Peyer's patch (tissue), 4 donors: ENCODE measurements at regions not wholly inside any gene's neighbourhood (a gene's known extent, or its start where the extent isn't known, plus 50 kb on each side); places are given as distances from the start of the nearest gene placed in this dataset.

Experiments
- DNase-seq, 3 donors: peaks; one replicate each; pipeline ENCODE4 v3.0.0-alpha.2; 2017 to 2019
- H3K27ac ChIP-seq, 4 donors: fragments of 200-600 bp; sonication (generic); one replicate each; pipeline ENCODE4 v1.5.1; 2016 to 2019
- H3K27me3 ChIP-seq, 2 donors: fragments of 200-600 bp; sonication (generic); one replicate each; pipeline ENCODE4 v1.5.1; 2019
- H3K36me3 ChIP-seq, 3 donors: fragments of 200-600 bp; sonication (generic); one replicate each; pipeline ENCODE4 v1.5.1; 2016 to 2019
- H3K4me1 ChIP-seq, 4 donors: fragments of 200-600 bp; sonication (generic); one replicate each; pipeline ENCODE4 v1.5.1; 2016 to 2019
- H3K4me3 ChIP-seq, 4 donors: fragments of 200-600 bp; sonication (generic); 1 replicate in 3 of 4; 2 replicates in 1 of 4; pipeline ENCODE4 v1.5.1; 2016 to 2019; ENCODE audit warnings: mild to moderate bottlenecking in 1 of 4
- H3K9me3 ChIP-seq, 4 donors: fragments of 200-600 bp; sonication (generic); one replicate each; pipeline ENCODE4 v1.5.1; 2016 to 2019; ENCODE audit warnings: mild to moderate bottlenecking in 1 of 4
- CTCF ChIP-seq, 6 experiments: fragments of 450-650 bp in 4 of 6; fragments of 200-600 bp in 2 of 6; sonication (generic) in 1 of 6; IDR thresholded peaks; one replicate each; pipeline ENCODE4 v1.5.1; 2017 to 2019; ENCODE audit warnings: antibody characterized with exemption in 6 of 6, mild to moderate bottlenecking in 3 of 6, moderate library complexity in 1 of 6
- POLR2A ChIP-seq, 2 donors: fragments of 450-650 bp; IDR thresholded peaks; one replicate each; pipeline ENCODE4 v1.5.1; 2017; ENCODE audit warnings: antibody characterized with exemption in 2 of 2, mild to moderate bottlenecking in 2 of 2, moderate library complexity in 2 of 2

DNA sequence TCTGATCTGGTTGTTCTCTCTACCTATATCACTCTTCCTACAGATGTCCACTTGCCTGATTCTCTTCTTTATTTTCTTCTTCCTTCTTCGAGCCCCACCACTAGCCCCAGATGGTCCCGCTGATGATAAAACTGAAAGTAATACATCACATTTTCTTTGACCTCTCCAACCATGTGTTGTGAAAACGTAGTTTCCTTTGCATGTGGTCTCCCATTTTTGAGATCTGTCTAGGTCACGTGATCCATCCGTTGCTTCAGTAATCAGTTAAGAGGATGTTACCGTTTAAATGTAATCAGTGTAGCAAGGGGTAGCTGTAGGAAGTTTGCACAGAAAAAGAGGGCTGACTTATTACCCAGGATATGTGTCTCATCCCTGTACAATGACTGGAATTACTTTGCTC lies 426.3 kb upstream of the TLE4 start:
- H3K27ac ChIP-seq: no peak overlapping the region
- no peaks in the 10 kb centered on the region for H3K9me3 ChIP-seq
- no peaks in the 10 kb centered on the region for H3K27me3 ChIP-seq
- no peaks in the 10 kb centered on the region for H3K36me3 ChIP-seq
- no peak overlapping the region for H3K4me3 ChIP-seq
- DNase-seq: no peak
- H3K4me1 ChIP-seq: no peaks in the 10 kb centered on the region
- TF ChIP-seq CTCF (IDR thresholded peaks at IDR 0.05): no peak
- TF ChIP-seq POLR2A (IDR thresholded peaks at IDR 0.05): no peak

- no peak for DNase-seq
- Histone ChIP-seq H3K9me3 (no peaks in the 10 kb centered on the region), H3K27ac (no peak overlapping the region), H3K4me1 (no peaks in the 10 kb centered on the region), H3K36me3 (no peaks in the 10 kb centered on the region), H3K4me3 (no peak overlapping the region), H3K27me3 (no peaks in the 10 kb centered on the region)
- TF ChIP-seq POLR2A (IDR thresholded peaks at IDR 0.05) (no peak), CTCF (IDR thresholded peaks at IDR 0.05) (no peak)
These were observed 422.2 kb upstream of the TLE4 start for GRCh38 chr9:79149585-79149984.

DNA sequence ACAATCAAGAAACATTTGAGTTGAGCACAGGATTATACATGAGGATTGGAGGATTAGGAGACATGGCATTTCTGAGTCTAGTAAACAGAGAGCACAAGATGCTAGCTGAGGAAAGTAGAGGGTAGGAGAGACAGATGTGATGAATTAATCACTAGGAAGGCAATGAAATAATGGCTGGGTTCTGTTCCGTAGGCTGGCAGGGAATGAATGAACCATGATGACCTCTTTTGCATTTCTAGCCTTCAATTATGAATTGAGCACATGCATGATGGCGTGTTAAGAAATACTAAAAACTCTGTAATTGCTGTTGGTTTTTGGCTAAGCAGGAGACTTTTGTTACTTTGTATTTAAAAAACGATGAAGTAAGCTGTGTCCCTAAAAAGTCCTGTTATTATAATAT lies 420.0 kb upstream of the TLE4 start:
- H3K9me3 ChIP-seq: no peaks in the 10 kb centered on the region
- H3K36me3 ChIP-seq: no peaks in the 10 kb centered on the region
- H3K27me3 ChIP-seq: no peaks in the 10 kb centered on the region
- H3K27ac ChIP-seq: no peak overlapping the region
- TF ChIP-seq POLR2A (IDR thresholded peaks at IDR 0.05): no peak
- TF ChIP-seq CTCF (IDR thresholded peaks at IDR 0.05): no peak
- H3K4me3 ChIP-seq: no peak overlapping the region
- DNase-seq: no peak
- no peaks in the 10 kb centered on the region for H3K4me1 ChIP-seq

DNA sequence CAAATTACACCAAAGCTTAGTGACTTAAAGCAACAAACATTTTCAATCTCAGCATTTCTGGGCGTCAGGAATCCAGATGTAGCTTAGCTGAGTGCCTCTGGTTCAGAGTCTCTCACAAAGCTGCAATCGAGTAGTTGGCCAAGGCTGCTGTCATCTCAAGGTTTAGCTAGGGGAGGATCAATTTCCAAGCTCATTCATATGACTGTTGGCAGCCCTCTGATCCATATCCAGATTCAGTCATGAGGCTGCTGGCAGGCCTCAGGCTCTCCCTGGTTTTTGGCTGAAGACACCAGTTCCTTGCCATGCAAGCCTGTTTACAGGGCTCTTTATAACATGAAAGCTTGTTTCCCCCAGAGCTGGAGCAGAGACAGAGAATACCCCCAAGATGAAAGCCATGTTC lies 419.5 kb upstream of the TLE4 start:
- Histone ChIP-seq H3K36me3 (no peaks in the 10 kb centered on the region), H3K4me1 (no peaks in the 10 kb centered on the region), H3K27ac (no peak overlapping the region), H3K4me3 (no peak overlapping the region), H3K9me3 (no peaks in the 10 kb centered on the region), H3K27me3 (no peaks in the 10 kb centered on the region)
- TF ChIP-seq POLR2A (IDR thresholded peaks at IDR 0.05) (no peak), CTCF (IDR thresholded peaks at IDR 0.05) (no peak)
- DNase-seq: no peak

DNA sequence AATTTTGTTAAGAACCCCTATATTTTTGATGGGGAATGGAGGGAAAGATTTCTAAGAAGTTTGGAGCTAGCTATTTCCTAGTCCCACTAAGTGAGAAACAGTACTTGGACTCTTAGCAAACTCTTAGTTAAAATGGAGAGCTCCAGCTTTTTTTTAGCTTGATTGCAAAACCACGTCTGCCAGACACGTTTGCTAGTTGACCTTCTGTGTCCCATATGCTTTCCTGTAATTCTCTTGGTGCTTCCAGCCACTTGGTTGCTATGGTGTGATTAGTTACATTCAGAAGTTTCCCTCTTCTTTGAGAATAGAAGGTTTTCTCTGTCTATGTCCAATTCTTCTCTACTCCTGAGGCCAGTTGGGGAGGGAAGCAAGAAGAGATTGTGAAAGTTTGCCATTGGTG lies 417.0 kb upstream of the TLE4 start:
- H3K9me3 ChIP-seq: no peaks in the 10 kb centered on the region
- no peaks in the 10 kb centered on the region for H3K27me3 ChIP-seq
- H3K36me3 ChIP-seq: no peaks in the 10 kb centered on the region
- H3K27ac ChIP-seq: no peak overlapping the region
- H3K4me3 ChIP-seq: no peak overlapping the region
- TF ChIP-seq CTCF (IDR thresholded peaks at IDR 0.05) (no peak), POLR2A (IDR thresholded peaks at IDR 0.05) (no peak)
- DNase-seq: no peak
- no peaks in the 10 kb centered on the region for H3K4me1 ChIP-seq

- H3K4me1 ChIP-seq: no peaks in the 10 kb centered on the region
- H3K36me3 ChIP-seq: no peaks in the 10 kb centered on the region
- H3K27me3 ChIP-seq: no peaks in the 10 kb centered on the region
- H3K4me3 ChIP-seq: no peak overlapping the region
- H3K9me3 ChIP-seq: no peaks in the 10 kb centered on the region
- no peak for DNase-seq
- no peak overlapping the region for H3K27ac ChIP-seq
- TF ChIP-seq POLR2A (IDR thresholded peaks at IDR 0.05) (no peak), CTCF (IDR thresholded peaks at IDR 0.05) (no peak)
These were observed 416.5 kb upstream of the TLE4 start for GRCh38 chr9:79155308-79155707.
